ENCODE measurements at regions not wholly inside any gene's neighbourhood (a gene's known extent, or its start where the extent isn't known, plus 50 kb on each side); places are given as distances from the start of the nearest gene placed in this dataset.

- H3K27ac ChIP-seq (replicated peaks): no peak overlapping the region
- TF ChIP-seq CTCF (IDR thresholded peaks at IDR 0.05; ENCODE audit: borderline replicate concordance): no peak
- H3K4me3 ChIP-seq: no peak overlapping the region
- intact Hi-C loops (cut with micrococcal nuclease): no loop called here
- H3K9me3 ChIP-seq (replicated peaks): no peaks in the 10 kb centered on the region
- no peaks in the 10 kb centered on the region for H3K27me3 ChIP-seq (ENCODE audit: low read depth)
- H3K36me3 ChIP-seq: no peaks in the 10 kb centered on the region
- H3K4me1 ChIP-seq: no peaks in the 10 kb centered on the region
- DNase-seq: no peak
Measured at GRCh38 chrX:22575161-22575845, 302.6 kb downstream of the CBLL2 start.

- intact Hi-C loops (cut with micrococcal nuclease): no loop called here
- Histone ChIP-seq H3K27me3 (ENCODE audit: low read depth) (no peaks in the 10 kb centered on the region), H3K27ac (replicated peaks) (no peak overlapping the region), H3K36me3 (no peaks in the 10 kb centered on the region), H3K4me1 (no peaks in the 10 kb centered on the region), H3K4me3 (no peak overlapping the region), H3K9me3 (replicated peaks) (no peaks in the 10 kb centered on the region)
- DNase-seq: no peak
- no peak for TF ChIP-seq CTCF (IDR thresholded peaks at IDR 0.05; ENCODE audit: borderline replicate concordance)
Measured at GRCh38 chrX:22577181-22577580, 304.5 kb downstream of the CBLL2 start.

- Histone ChIP-seq H3K27me3 (ENCODE audit: low read depth) (no peaks in the 10 kb centered on the region), H3K27ac (replicated peaks) (no peak overlapping the region), H3K4me1 (no peaks in the 10 kb centered on the region), H3K4me3 (no peak overlapping the region), H3K9me3 (replicated peaks) (no peaks in the 10 kb centered on the region), H3K36me3 (no peaks in the 10 kb centered on the region)
- TF ChIP-seq CTCF (IDR thresholded peaks at IDR 0.05; ENCODE audit: borderline replicate concordance): no peak
- no peak for DNase-seq
- intact Hi-C loops (cut with micrococcal nuclease): no loop called here
Measured at GRCh38 chrX:22585831-22586230, 313.1 kb downstream of the CBLL2 start.

DNA sequence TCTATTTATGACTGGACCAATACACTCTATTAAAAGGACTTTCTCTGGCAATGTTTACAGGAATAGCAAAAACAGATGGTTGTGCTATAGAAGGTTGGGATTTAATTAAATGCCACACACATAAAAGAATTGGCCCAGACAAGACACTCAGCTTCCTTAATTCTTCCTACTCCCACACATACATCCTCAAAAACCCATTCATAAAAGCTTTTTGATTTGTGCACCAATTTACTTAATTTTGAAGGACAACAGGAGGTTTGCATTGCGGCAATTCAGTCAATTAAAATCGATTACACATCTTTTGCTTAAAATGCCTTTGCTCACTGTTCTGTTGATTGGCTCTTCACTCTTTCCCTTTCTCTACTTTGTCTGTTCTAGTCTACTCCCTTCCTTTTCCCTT, 317.1 kb downstream of the CBLL2 start:
- Histone ChIP-seq H3K4me1 (no peaks in the 10 kb centered on the region), H3K36me3 (no peaks in the 10 kb centered on the region), H3K27ac (replicated peaks) (no peak overlapping the region), H3K4me3 (no peak overlapping the region), H3K9me3 (replicated peaks) (no peaks in the 10 kb centered on the region), H3K27me3 (ENCODE audit: low read depth) (no peaks in the 10 kb centered on the region)
- intact Hi-C loops (cut with micrococcal nuclease): no loop called here
- no peak for DNase-seq
- no peak for TF ChIP-seq CTCF (IDR thresholded peaks at IDR 0.05; ENCODE audit: borderline replicate concordance)

DNA sequence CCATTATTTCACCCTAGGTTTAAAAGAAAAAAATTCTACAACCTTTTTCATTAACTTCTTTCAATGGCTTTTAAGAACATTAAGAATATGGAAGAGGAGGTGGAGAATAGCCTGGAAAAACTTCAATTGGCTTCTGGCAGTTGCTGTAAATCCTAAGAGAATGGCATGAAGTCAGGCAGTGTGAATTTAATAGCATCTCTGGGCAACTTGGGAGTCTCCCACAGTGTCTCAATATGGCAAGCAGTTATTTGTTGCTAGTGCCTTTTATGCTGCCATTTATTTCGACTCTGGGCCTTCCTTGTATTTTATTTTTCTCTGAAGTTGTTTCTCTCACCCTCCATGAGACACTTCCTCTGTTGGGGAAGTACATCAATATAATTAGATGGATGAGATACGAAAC, 322.1 kb downstream of the CBLL2 start:
- H3K4me3 ChIP-seq: no peak overlapping the region
- no peaks in the 10 kb centered on the region for H3K9me3 ChIP-seq (replicated peaks)
- DNase-seq: no peak
- TF ChIP-seq CTCF (IDR thresholded peaks at IDR 0.05; ENCODE audit: borderline replicate concordance): no peak
- H3K36me3 ChIP-seq: no peaks in the 10 kb centered on the region
- H3K27me3 ChIP-seq (ENCODE audit: low read depth): no peaks in the 10 kb centered on the region
- no peaks in the 10 kb centered on the region for H3K4me1 ChIP-seq
- H3K27ac ChIP-seq (replicated peaks): no peak overlapping the region
- intact Hi-C loops (cut with micrococcal nuclease): no loop called here
